HEK293 (cell line): ENCODE measurements at regions not wholly inside any gene's neighbourhood (a gene's known extent, or its start where the extent isn't known, plus 50 kb on each side); places are given as distances from the start of the nearest gene placed in this dataset.

Experiments
- CTCF ChIA-PET: fragments of 350-600 bp; formaldehyde crosslinking; extraction: SDS; loops from one replicate; lab custom pipeline; 2021; ENCODE audit warnings: antibody characterized with exemption; lab: Yijun Ruan, JAX
- POLR2A ChIA-PET: fragments of 300-600 bp; formaldehyde crosslinking; extraction: SDS; loops from one replicate; lab custom pipeline; 2020; ENCODE audit warnings: antibody characterized with exemption, inconsistent platforms; lab: Yijun Ruan, JAX
- H3K27ac ChIP-seq: fragments of 200-500 bp; sonication (Bioruptor generic); 2 replicates; pipeline ENCODE4 v1.5.1; 2014; ENCODE audit warnings: low read depth, low read length, control low read depth, inconsistent platforms; ENCODE audit errors: extremely low read depth
- H3K36me3 ChIP-seq, 2 experiments: fragments of 200-500 bp in 1 of 2; sonication (Bioruptor generic) in 1 of 2; 1 replicate in 1 of 2; 2 replicates in 1 of 2; pipeline ENCODE4 v1.5.1; 2014 to 2017; ENCODE audit warnings: inconsistent platforms in 2 of 2, low read length in 2 of 2; ENCODE audit not compliant: control insufficient read depth in 2 of 2, insufficient read depth in 1 of 2
- H3K4me1 ChIP-seq: fragments of 200-500 bp; sonication (Bioruptor generic); 2 replicates; pipeline ENCODE4 v1.5.1; 2014; ENCODE audit warnings: mild to moderate bottlenecking, low read length, inconsistent platforms; ENCODE audit not compliant: control insufficient read depth, insufficient read depth
- H3K4me3 ChIP-seq: 2 replicates; pipeline ENCODE4 v1.5.1; 2011; ENCODE audit warnings: low read depth, mild to moderate bottlenecking, control low read depth, low read length, moderate library complexity
- H3K9me3 ChIP-seq: fragments of 200-500 bp; sonication (Bioruptor generic); 2 replicates; pipeline ENCODE4 v1.5.1; 2014; ENCODE audit warnings: low read depth, low read length, inconsistent platforms; ENCODE audit not compliant: control insufficient read depth, insufficient read depth
- FEZF1 ChIP-seq: fragments of 450-650 bp; formaldehyde crosslinking; IDR thresholded peaks from 2 replicates; pipeline ENCODE4 v1.5.1; 2016; ENCODE audit warnings: missing biosample characterization, missing genetic modification characterization
- GLIS1 ChIP-seq: fragments of 450-650 bp; formaldehyde crosslinking; IDR thresholded peaks from 2 replicates; pipeline ENCODE4 v1.5.1; 2016; ENCODE audit warnings: missing biosample characterization, missing genetic modification characterization
- HOXA7 ChIP-seq: sonication (generic); formaldehyde crosslinking; IDR thresholded peaks from 2 replicates; pipeline ENCODE4 v1.8.1; 2022; ENCODE audit warnings: missing genetic modification reagents, borderline replicate concordance
- IKZF3 ChIP-seq: fragments of 450-650 bp; IDR thresholded peaks from 2 replicates; pipeline ENCODE4 v1.5.0; 2018; ENCODE audit warnings: missing biosample characterization, mild to moderate bottlenecking, missing genetic modification characterization, moderate library complexity
- PRDM10 ChIP-seq: fragments of 450-650 bp; formaldehyde crosslinking; IDR thresholded peaks from 2 replicates; pipeline ENCODE4 v1.5.1; 2016; ENCODE audit warnings: missing biosample characterization, missing genetic modification characterization
- REPIN1 ChIP-seq: fragments of 450-650 bp; formaldehyde crosslinking; IDR thresholded peaks from 2 replicates; pipeline ENCODE4 v1.5.1; 2017; ENCODE audit warnings: missing biosample characterization, missing genetic modification characterization, low read depth
- TSHZ1 ChIP-seq: fragments of 450-650 bp; formaldehyde crosslinking; IDR thresholded peaks from 2 replicates; pipeline ENCODE4 v1.5.1; 2016; ENCODE audit warnings: missing biosample characterization, missing genetic modification characterization, borderline replicate concordance
- YY1 ChIP-seq: fragments of 450-650 bp; formaldehyde crosslinking; IDR thresholded peaks from 2 replicates; pipeline ENCODE4 v1.5.1; 2018; ENCODE audit warnings: missing biosample characterization, missing genetic modification characterization
- ZBTB48 ChIP-seq: fragments of 450-650 bp; formaldehyde crosslinking; IDR thresholded peaks from 2 replicates; pipeline ENCODE4 v1.5.1; 2016; ENCODE audit warnings: missing biosample characterization, missing genetic modification characterization
- ZBTB49 ChIP-seq: fragments of 450-650 bp; formaldehyde crosslinking; IDR thresholded peaks from 2 replicates; pipeline ENCODE4 v1.5.1; 2016; ENCODE audit warnings: missing biosample characterization, missing genetic modification characterization, low read depth
- ZIC2 ChIP-seq: fragments of 450-650 bp; formaldehyde crosslinking; IDR thresholded peaks from 2 replicates; pipeline ENCODE4 v1.5.1; 2016; ENCODE audit warnings: missing biosample characterization, missing genetic modification characterization
- ZNF169 ChIP-seq: fragments of 450-650 bp; formaldehyde crosslinking; IDR thresholded peaks from 2 replicates; pipeline ENCODE4 v1.5.1; 2016; ENCODE audit warnings: missing biosample characterization, missing genetic modification characterization
- ZNF23 ChIP-seq: fragments of 450-650 bp; formaldehyde crosslinking; IDR thresholded peaks from 2 replicates; pipeline ENCODE4 v1.5.1; 2016; ENCODE audit warnings: missing biosample characterization, missing genetic modification characterization, borderline replicate concordance
- ZNF239 ChIP-seq: fragments of 450-650 bp; formaldehyde crosslinking; IDR thresholded peaks from 2 replicates; pipeline ENCODE4 v1.5.1; 2016; ENCODE audit warnings: missing biosample characterization, missing genetic modification characterization
- ZNF302 ChIP-seq: fragments of 450-650 bp; formaldehyde crosslinking; IDR thresholded peaks from 2 replicates; pipeline ENCODE4 v1.5.1; 2016; ENCODE audit warnings: missing biosample characterization, missing genetic modification characterization, low read depth
- ZNF335 ChIP-seq: fragments of 450-650 bp; formaldehyde crosslinking; conservative IDR thresholded peaks from 2 replicates; pipeline ENCODE4 v1.5.1; 2016; ENCODE audit warnings: missing biosample characterization, missing genetic modification characterization
- ZNF341 ChIP-seq: fragments of 450-650 bp; formaldehyde crosslinking; IDR thresholded peaks from 2 replicates; pipeline ENCODE4; 2016; ENCODE audit warnings: low read depth, missing biosample characterization, missing genetic modification characterization
- ZNF394 ChIP-seq: fragments of 450-650 bp; formaldehyde crosslinking; IDR thresholded peaks from 2 replicates; pipeline ENCODE4 v1.5.1; 2016; ENCODE audit warnings: missing biosample characterization, missing genetic modification characterization, mild to moderate bottlenecking, moderate library complexity, borderline replicate concordance
- ZNF560 ChIP-seq: fragments of 450-650 bp; formaldehyde crosslinking; IDR thresholded peaks from 2 replicates; pipeline ENCODE4 v1.5.1; 2017; ENCODE audit warnings: missing biosample characterization, missing genetic modification characterization, borderline replicate concordance
- ZNF596 ChIP-seq: fragments of 450-650 bp; IDR thresholded peaks from 2 replicates; pipeline ENCODE4 v1.5.0; 2018; ENCODE audit warnings: missing biosample characterization, mild to moderate bottlenecking, missing genetic modification characterization, moderate library complexity
- ZNF639 ChIP-seq: fragments of 450-650 bp; formaldehyde crosslinking; IDR thresholded peaks from 2 replicates; pipeline ENCODE4 v1.5.1; 2016; ENCODE audit warnings: missing biosample characterization, missing genetic modification characterization
- ZNF677 ChIP-seq: fragments of 450-650 bp; IDR thresholded peaks from 2 replicates; pipeline ENCODE4 v1.5.0; 2018; ENCODE audit warnings: missing biosample characterization, mild to moderate bottlenecking, missing genetic modification characterization, moderate library complexity
- ZNF791 ChIP-seq: fragments of 450-650 bp; formaldehyde crosslinking; IDR thresholded peaks from 2 replicates; pipeline ENCODE4 v1.5.1; 2016; ENCODE audit warnings: missing biosample characterization, missing genetic modification characterization

- no peak for TF ChIP-seq ZBTB49 (tag by site-specific recombination)
- TF ChIP-seq HOXA7 (CRISPR knock-in tag), result no peak
- TF ChIP-seq ZNF560 (tag by site-specific recombination), result no peak
- no peak for TF ChIP-seq ZNF239 (tag by site-specific recombination)
- TF ChIP-seq ZNF791 (tag by site-specific recombination), result no peak
- TF ChIP-seq ZNF335 (tag by site-specific recombination), result no peak
- no peak for TF ChIP-seq TSHZ1 (tag by site-specific recombination)
- no peak for TF ChIP-seq ZNF639
- no peak for TF ChIP-seq IKZF3 (tag by site-specific recombination)
- no peak for TF ChIP-seq ZNF23 (tag by site-specific recombination)
- no peak for TF ChIP-seq ZIC2 (tag by site-specific recombination)
Observed at GRCh38 chr6:169890901-169891300, 139.5 kb downstream of the ERMARD start (continued).

GRCh38 chr6:169890049-169890448, 138.6 kb downstream of the ERMARD start:
- ChIA-PET POLR2A (no interaction called here), CTCF (interaction anchor here (1.2 kb wide), 1 partner anchor 58 kb away, joined by 4 read pairs; no protein-coding TSS in a partner anchor)
- no peak overlapping the region for H3K4me3 ChIP-seq
- no peaks in the 10 kb centered on the region for H3K9me3 ChIP-seq
- TF ChIP-seq ZNF677 (no peak), ZNF394 (tag by site-specific recombination) (no peak), YY1 (no peak), GLIS1 (tag by site-specific recombination) (peak; percentile 54), FEZF1 (tag by site-specific recombination) (peak; percentile 28; the same call in 1 of the 2 replicates)
- TF ChIP-seq, all 188 proteins: peak for 2
- Histone ChIP-seq H3K27ac (no peak overlapping the region), H3K36me3 (no peaks in the 10 kb centered on the region), H3K4me1 (no peaks in the 10 kb centered on the region)

- H3K27ac ChIP-seq, result no peak overlapping the region
- CTCF ChIA-PET, result no interaction called here
- POLR2A ChIA-PET, result no interaction called here
- H3K9me3 ChIP-seq, result no peaks in the 10 kb centered on the region
- no peak overlapping the region for H3K4me3 ChIP-seq
- no peaks in the 10 kb centered on the region for H3K4me1 ChIP-seq
- H3K36me3 ChIP-seq, result no peaks in the 10 kb centered on the region
- no peak for TF ChIP-seq ZBTB48
- TF ChIP-seq PRDM10 (tag by site-specific recombination), result no peak
- TF ChIP-seq ZNF169 (tag by site-specific recombination), result no peak
- no peak for TF ChIP-seq ZNF596 (tag by site-specific recombination)
- TF ChIP-seq REPIN1 (tag by site-specific recombination), result no peak
- no peak for TF ChIP-seq ZNF302 (tag by site-specific recombination)
- TF ChIP-seq ZNF341, result no peak
Observed at GRCh38 chr6:169887529-169888140, 136.2 kb downstream of the ERMARD start.
